K562 (cell line): ENCODE measurements at regions not wholly inside any gene's neighbourhood (a gene's known extent, or its start where the extent isn't known, plus 50 kb on each side); places are given as distances from the start of the nearest gene placed in this dataset.

Experiments
- BRD4 ChIP-seq: fragments of 200-600 bp; sonication (generic); IDR thresholded peaks from 2 replicates; pipeline ENCODE4 v1.6.1; 2017; ENCODE audit warnings: inconsistent platforms
- CREB5 ChIP-seq: fragments of 250-450 bp; sonication (Bioruptor Pico); IDR thresholded peaks from 2 replicates; pipeline ENCODE4 v1.5.0; 2020; ENCODE audit warnings: mild to moderate bottlenecking
- GATAD2B ChIP-seq: fragments of 450-650 bp; IDR thresholded peaks from 2 replicates; pipeline ENCODE4 v1.6.1; 2017; ENCODE audit warnings: mild to moderate bottlenecking, borderline replicate concordance
- GTF2F1 ChIP-seq: IDR thresholded peaks from 2 replicates; pipeline ENCODE4 v1.6.1; 2011; ENCODE audit warnings: low read depth, low read length, improper control_type of control experiment
- JUNB ChIP-seq: fragments of 450-650 bp; formaldehyde crosslinking; conservative IDR thresholded peaks from 2 replicates; pipeline ENCODE4 v1.4.0; 2020; ENCODE audit warnings: mild to moderate bottlenecking
- KHSRP ChIP-seq: fragments of 450-650 bp; IDR thresholded peaks from 2 replicates; pipeline ENCODE4 v1.6.1; 2017
- LEF1 ChIP-seq: fragments of 450-650 bp; IDR thresholded peaks from 2 replicates; pipeline ENCODE4 v1.6.1; 2016; ENCODE audit warnings: mild to moderate bottlenecking
- NFATC3 ChIP-seq: fragments of 450-650 bp; IDR thresholded peaks from 2 replicates; pipeline ENCODE4 v1.6.1; 2017; ENCODE audit warnings: mild to moderate bottlenecking
- NR4A1 ChIP-seq, 2 experiments: fragments of 250-450 bp in 1 of 2; fragments of 450-650 bp in 1 of 2; sonication (Bioruptor Pico) in 1 of 2; IDR thresholded peaks; 2 replicates each; pipeline versions ENCODE4 v1.4.0 to v1.6.1; 2016 to 2020; ENCODE audit warnings: mild to moderate bottlenecking in 2 of 2, missing compliant biosample characterization in 1 of 2, missing genetic modification characterization in 1 of 2, moderate library complexity in 1 of 2
- PBX2 ChIP-seq, 2 experiments: IDR thresholded peaks in 1 of 2; conservative IDR thresholded peaks in 1 of 2; 2 replicates each; pipeline ENCODE4 v1.6.1; 2016; ENCODE audit warnings: low read depth in 2 of 2, mild to moderate bottlenecking in 1 of 2, missing compliant biosample characterization in 1 of 2, missing genetic modification characterization in 1 of 2, moderate library complexity in 1 of 2
- PHF8 ChIP-seq: fragments of 200-600 bp; sonication (generic); IDR thresholded peaks from 2 replicates; pipeline ENCODE4 v1.6.1; 2012; ENCODE audit warnings: mixed run types, mild to moderate bottlenecking, inconsistent platforms, low read length, moderate library complexity, borderline replicate concordance
- SMAD3 ChIP-seq: fragments of 450-650 bp; formaldehyde crosslinking; conservative IDR thresholded peaks from 2 replicates; pipeline ENCODE4 v1.4.0; 2020; ENCODE audit warnings: mild to moderate bottlenecking
- SMC3 ChIP-seq: conservative IDR thresholded peaks from 2 replicates; pipeline ENCODE4 v1.6.1; 2011; ENCODE audit warnings: low read depth, low read length, improper control_type of control experiment; ENCODE audit not compliant: insufficient read depth
- ZBTB49 ChIP-seq: sonication (generic); formaldehyde crosslinking; IDR thresholded peaks from 2 replicates; pipeline ENCODE4 v1.8.0; 2022; ENCODE audit warnings: missing genetic modification reagents, mild to moderate bottlenecking, borderline replicate concordance
- ZFP36 ChIP-seq: fragments of 150-350 bp; IDR thresholded peaks from 2 replicates; pipeline ENCODE4 v1.6.1; 2018; ENCODE audit warnings: low read length, low read depth; ENCODE audit not compliant: partially characterized antibody
- ZKSCAN3 ChIP-seq: fragments of 250-450 bp; sonication (Bioruptor Pico); IDR thresholded peaks from 2 replicates; pipeline ENCODE4 v1.4.0; 2020
- ZNF140 ChIP-seq: fragments of 250-450 bp; sonication (Bioruptor Pico); IDR thresholded peaks from 2 replicates; pipeline ENCODE4 v1.8.0; 2021; ENCODE audit warnings: moderate library complexity, mild to moderate bottlenecking, inconsistent platforms
- ZNF436 ChIP-seq: fragments of 250-450, 450-650 bp; sonication (Bioruptor Pico); formaldehyde crosslinking; IDR thresholded peaks from 2 replicates; pipeline ENCODE4 v1.7.0; 2020; ENCODE audit warnings: mild to moderate bottlenecking
- ZNF512 ChIP-seq: IDR thresholded peaks from 2 replicates; pipeline ENCODE4 v1.6.1; 2016; ENCODE audit warnings: missing genetic modification characterization, missing compliant biosample characterization
- ZNF589 ChIP-seq: fragments of 200-800 bp; sonication (Bioruptor generic); IDR thresholded peaks from 2 replicates; pipeline ENCODE4 v1.6.1; 2016; ENCODE audit warnings: low read depth, missing genetic modification characterization, missing compliant biosample characterization
- ZNF785 ChIP-seq: fragments of 250-450 bp; sonication (Bioruptor Pico); IDR thresholded peaks from 2 replicates; pipeline ENCODE4 v1.4.0; 2020; ENCODE audit warnings: mild to moderate bottlenecking

GRCh38 chr6:39992861-39993622, 58.8 kb upstream of the MOCS1 start (continued):
- TF ChIP-seq ZBTB49 (CRISPR knock-in tag) (no peak), ZNF589 (CRISPR knock-in tag) (peak; percentile 89), GTF2F1 (no peak), ZNF436 (CRISPR knock-in tag) (no peak), NR4A1 (CRISPR knock-in tag; IDR thresholded peaks at IDR 0.05) (no peak), NR4A1 (tag; IDR thresholded peaks at IDR 0.05) (peak; percentile 82; the same call in 1 of the 2 replicates), LEF1 (peak; percentile 86), ZNF785 (CRISPR knock-in tag) (no peak), KHSRP (no peak), ZFP36 (no peak), BRD4 (no peak), ZNF512 (tag) (no peak), CREB5 (no peak), ZNF140 (CRISPR knock-in tag) (no peak), NFATC3 (no peak), JUNB (CRISPR knock-in tag) (no peak), GATAD2B (no peak), SMC3 (no peak), PBX2 (CRISPR knock-in tag; IDR thresholded peaks at IDR 0.05; ENCODE audit: low read depth) (peak; percentile 85), PBX2 (tag; conservative IDR thresholded peaks at IDR 0.05; ENCODE audit: low read depth) (peak; percentile 100), PHF8 (no peak), SMAD3 (CRISPR knock-in tag) (peak; percentile 87), ZKSCAN3 (CRISPR knock-in tag) (no peak)
